ENCODE measurements at regions not wholly inside any gene's neighbourhood (a gene's known extent, or its start where the extent isn't known, plus 50 kb on each side); places are given as distances from the start of the nearest gene placed in this dataset.
"Not testable (repeated sequence)": the region's sequence is repeated elsewhere in the genome, so short reads cannot be mapped to it uniquely, and the experiment has no call there.

GRCh38 chr3:64808061-64808460 is 120.3 kb upstream of the ADAMTS9 start:
- no peak for ATAC-seq
- DNase-seq = no peak
- intact Hi-C loops (cut with micrococcal nuclease) = no loop called here

DNA sequence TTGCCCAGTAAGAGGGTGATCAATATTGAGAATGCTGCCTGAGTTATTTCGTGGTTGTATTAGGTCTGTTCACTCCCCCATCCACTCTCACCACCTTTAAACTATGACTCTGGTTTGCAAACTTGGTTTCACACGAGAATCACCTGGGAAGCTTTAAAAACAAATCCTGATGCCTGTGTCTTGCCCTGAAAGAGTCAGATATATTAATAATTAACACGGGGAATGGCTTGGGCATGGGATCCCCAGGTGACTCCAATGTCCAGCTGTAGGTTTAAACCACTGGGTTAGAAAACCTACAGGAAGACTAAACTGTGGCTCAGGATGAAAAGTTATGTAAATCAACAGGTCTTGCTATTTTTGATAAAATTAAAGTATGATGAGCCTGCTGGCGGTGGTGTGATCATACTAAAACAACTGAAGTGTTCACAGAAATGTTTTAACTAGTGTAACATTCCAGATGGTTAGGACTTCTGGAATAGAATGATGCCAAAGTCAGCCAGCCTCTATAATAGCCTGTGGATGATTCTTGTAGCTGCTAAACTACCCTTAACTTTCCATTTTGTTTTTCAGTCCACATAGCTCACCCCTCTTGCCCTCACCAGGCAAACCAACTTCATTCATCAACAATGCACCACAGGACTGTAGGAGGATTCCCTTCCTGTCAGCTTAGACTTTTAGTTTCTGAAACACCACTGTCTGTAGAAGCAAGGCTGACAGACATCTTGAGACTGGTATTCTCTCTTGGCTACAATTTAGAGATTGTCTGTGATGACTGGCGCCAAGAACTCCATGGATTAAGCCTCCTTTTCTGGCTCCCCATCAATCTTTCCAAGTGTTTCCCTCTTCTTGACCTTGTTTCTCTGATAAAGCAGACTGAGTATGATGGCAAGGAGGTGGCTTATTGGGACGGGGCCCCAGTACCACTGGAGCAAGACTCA is 119.1 kb upstream of the ADAMTS9 start:
- DNase-seq (no peak), ATAC-seq (no peak)
- intact Hi-C loops (cut with micrococcal nuclease) = no loop called here

DNA sequence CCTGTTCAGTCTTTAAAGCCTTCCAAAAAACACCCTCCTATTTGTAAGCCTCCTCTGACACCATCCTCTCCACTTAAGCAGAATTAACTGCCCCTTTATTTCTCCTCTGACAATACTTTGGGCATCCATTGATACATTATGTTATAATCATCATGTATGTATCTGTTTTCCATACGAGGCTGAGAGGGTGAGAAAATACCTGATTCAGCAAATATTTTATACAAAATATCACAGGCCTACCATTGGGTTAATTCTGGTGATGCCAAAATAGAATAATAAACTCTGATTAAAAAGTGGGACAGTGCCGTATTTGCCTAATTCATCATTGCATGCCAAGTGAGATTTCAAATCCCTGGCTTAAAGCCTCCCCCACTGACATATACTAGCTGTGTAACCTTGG is 118.2 kb upstream of the ADAMTS9 start:
- DNase-seq = no peak
- intact Hi-C loops (cut with micrococcal nuclease) = no loop called here
- ATAC-seq = no peak

DNA sequence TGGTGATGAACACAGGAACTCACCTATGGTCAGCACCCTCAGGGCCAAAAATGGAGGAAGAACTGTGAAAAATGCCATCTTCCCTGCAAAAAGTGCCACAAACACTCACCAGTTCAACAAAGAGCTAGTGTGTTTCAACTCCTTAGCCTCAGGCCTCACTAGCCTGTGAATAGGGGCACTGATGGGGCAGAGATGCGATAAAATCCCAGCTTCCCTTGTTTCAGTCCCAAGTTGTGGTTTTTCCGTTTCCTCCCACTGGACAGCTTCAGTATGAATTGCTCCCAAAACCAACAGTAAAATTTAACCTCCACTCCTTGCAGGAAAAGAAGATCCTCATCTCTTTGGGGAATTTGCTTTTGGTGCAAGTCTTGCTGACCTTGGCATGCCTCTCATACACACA is 117.4 kb upstream of the ADAMTS9 start:
- intact Hi-C loops (cut with micrococcal nuclease) = no loop called here
- DNase-seq (no peak), ATAC-seq (no peak)

DNA sequence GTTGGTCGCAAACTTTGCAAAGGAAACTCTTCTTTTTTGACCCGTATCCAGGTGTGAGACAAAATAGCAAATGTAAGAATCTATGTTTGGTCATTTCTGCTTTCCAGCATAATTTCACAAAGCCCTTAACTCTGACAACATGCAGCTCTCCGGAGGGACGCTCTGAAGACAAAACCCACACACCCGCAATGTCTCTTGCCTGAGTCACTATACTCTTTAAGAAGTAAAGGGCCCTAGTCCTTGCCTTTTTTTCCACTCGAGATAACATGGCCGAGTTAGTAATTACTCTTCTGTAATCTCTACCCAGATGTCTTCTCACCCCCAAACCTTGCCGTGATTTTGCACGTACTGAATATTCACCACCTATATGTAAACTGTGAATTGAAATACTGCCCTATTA is 115.7 kb upstream of the ADAMTS9 start:
- no peak for DNase-seq
- intact Hi-C loops (cut with micrococcal nuclease) = no loop called here
- ATAC-seq = no peak

- intact Hi-C loops (cut with micrococcal nuclease) = no loop called here
- no peak for DNase-seq
- no peak for ATAC-seq
Measured at GRCh38 chr3:64802460-64802859, 114.7 kb upstream of the ADAMTS9 start.

- DNase-seq (no peak), ATAC-seq (no peak)
- intact Hi-C loops (cut with micrococcal nuclease) = no loop called here
Measured at GRCh38 chr3:64801856-64802255, 114.1 kb upstream of the ADAMTS9 start.

DNA sequence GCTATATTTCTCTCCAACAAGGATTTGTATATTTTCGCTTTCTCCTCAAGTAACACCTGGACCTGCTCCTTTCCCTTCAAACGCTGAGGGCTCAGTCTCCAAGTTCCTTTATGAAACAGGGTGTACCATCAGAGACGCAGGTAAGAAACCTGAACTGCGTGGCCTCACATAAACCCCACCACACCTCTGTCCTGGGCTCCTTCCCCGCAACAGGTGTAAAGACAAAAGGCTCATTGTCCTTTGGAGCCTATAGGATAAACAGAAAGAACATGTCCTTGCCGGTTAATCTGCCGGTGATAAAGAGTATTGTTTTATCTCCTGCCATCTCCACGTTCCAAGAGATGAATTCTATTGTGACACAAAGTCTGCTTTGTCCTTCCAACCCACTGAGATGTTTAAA is 111.8 kb upstream of the ADAMTS9 start:
- no peak for DNase-seq
- ATAC-seq = no peak
- intact Hi-C loops (cut with micrococcal nuclease) = no loop called here

GRCh38 chr3:64798316-64798715 is 110.5 kb upstream of the ADAMTS9 start:
- peak; percentile 69 for ATAC-seq
- peak; percentile 59 for DNase-seq
- intact Hi-C loops (cut with micrococcal nuclease) = no loop called here

DNA sequence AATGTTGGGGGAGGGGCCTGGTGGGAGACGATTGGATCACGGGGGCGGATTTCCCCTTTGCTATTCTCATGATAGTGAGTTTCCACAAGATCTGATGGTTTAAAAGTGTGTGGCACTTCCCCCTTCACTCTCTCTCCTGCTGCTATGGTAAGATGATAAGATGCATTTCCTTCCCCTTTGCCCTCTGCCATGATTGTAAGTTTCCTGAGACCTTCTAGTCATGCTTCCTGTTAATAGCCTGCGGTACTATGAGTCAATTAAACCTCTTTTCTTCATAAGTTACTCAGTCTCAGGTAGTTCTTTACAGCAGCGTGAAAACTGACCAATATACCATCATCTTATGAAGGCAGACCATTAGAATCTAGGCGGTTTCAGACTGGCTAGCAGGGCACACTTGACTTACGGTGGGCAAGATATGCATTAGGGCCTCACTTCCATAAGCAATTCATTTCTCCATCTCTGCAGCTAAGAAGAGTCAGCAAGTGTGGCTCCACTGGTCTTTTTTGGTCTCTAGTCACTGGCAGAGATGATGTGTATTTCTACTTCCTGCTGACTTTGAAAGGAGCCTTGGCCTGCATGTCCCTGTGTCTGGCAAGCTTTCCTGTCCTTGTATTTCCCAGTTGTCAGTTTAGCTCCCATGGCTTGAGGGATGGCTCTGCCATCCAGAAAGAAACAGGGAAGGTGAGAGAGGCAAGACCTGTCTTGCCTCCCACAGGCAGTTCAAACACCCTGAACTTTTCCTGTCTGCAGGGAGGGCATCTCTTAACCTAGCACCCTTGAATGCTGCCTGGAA is 109.0 kb upstream of the ADAMTS9 start:
- DNase-seq (no peak), ATAC-seq (peak; percentile 43)
- intact Hi-C loops (cut with micrococcal nuclease) = no loop called here

GRCh38 chr3:64792445-64792844 is 104.6 kb upstream of the ADAMTS9 start:
- ATAC-seq = peak; percentile 59
- no peak for DNase-seq
- intact Hi-C loops (cut with micrococcal nuclease) = no loop called here

DNA sequence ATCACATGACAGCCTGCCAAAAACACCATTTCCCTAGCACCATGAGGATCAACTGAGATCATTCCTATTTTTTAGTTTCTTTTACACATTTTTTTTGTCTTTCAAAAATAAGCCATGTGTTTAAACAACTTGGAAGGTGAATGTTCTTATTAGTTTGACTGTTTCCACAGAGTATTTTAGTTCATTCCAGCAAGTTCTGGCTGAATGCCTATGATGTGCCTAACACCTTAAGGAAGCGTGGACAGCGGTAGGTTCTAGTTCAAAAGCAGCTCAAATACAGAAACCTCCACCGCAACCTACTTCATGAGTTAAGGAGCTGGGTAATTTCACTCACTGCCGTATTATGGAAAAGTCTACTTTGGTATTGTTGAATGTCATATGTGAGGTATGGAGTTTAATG is 101.3 kb upstream of the ADAMTS9 start:
- DNase-seq = no peak
- no peak for ATAC-seq
- intact Hi-C loops (cut with micrococcal nuclease) = no loop called here

- ATAC-seq (peak; percentile 84), DNase-seq (no peak)
- intact Hi-C loops (cut with micrococcal nuclease) = no loop called here
Measured at GRCh38 chr3:64783200-64783599, 95.4 kb upstream of the ADAMTS9 start.

GRCh38 chr3:64780923-64781322 is 93.1 kb upstream of the ADAMTS9 start:
- ATAC-seq; DNase-seq; intact Hi-C loops (cut with micrococcal nuclease): not testable (repeated sequence)

DNA sequence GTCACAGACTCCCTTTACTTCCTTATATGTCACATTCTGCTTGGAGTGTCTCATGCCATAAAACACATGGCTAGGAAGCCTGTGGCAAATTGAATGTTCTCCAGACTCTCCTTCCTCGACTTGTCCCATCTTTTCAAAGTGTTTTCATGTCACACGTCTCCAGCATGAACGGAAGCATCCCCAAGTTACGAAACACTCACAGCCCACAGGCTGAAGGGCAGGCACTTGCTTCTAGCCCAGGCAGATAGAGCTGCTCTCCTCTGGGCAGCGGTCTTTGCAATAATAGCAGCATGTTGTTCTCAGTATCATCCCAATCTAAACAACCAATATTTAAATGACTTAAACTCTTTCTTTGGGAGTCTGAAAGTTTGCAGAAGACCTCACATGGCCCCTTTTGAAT is 85.3 kb upstream of the ADAMTS9 start:
- intact Hi-C loops (cut with micrococcal nuclease) = no loop called here
- no peak for DNase-seq
- peak; percentile 55 for ATAC-seq

DNA sequence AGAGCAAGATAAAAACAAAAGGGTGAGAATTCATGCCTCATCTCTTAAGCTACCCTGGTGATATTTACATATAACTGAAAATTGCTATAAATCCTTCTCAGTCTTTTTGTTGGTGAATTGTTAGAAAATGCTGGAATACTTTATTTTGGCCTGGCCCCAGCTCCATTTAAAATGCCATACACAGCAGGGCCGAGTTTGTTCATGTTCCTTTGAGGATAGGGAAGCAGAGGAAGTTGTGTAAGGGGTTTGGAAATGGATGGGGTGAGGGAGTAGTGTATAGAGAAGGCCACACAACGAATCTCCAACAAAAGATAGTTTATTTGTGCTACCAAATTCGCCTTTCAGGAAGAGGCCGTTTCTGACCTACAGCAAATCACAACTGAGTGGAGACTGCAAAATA is 78.6 kb upstream of the ADAMTS9 start:
- ATAC-seq (peak; percentile 50), DNase-seq (no peak)
- intact Hi-C loops (cut with micrococcal nuclease) = no loop called here

- DNase-seq (no peak), ATAC-seq (no peak)
- intact Hi-C loops (cut with micrococcal nuclease) = no loop called here
Measured at GRCh38 chr3:64765947-64766346, 78.1 kb upstream of the ADAMTS9 start.

GRCh38 chr3:64764386-64764929 is 76.7 kb upstream of the ADAMTS9 start:
- intact Hi-C loops (cut with micrococcal nuclease) = no loop called here

GRCh38 chr3:64763980-64764379 is 76.2 kb upstream of the ADAMTS9 start:
- intact Hi-C loops (cut with micrococcal nuclease) = no loop called here
- ATAC-seq (no peak), DNase-seq (no peak)

More at GRCh38 chr3:64764386-64764929, 76.7 kb upstream of the ADAMTS9 start:
- DNase-seq (no peak), ATAC-seq (no peak)

- ATAC-seq (no peak), DNase-seq (no peak)
- intact Hi-C loops (cut with micrococcal nuclease) = no loop called here
Measured at GRCh38 chr3:64761729-64762128, 73.9 kb upstream of the ADAMTS9 start.
